ENCODE measurements at regions not wholly inside any gene's neighbourhood (a gene's known extent, or its start where the extent isn't known, plus 50 kb on each side); places are given as distances from the start of the nearest gene placed in this dataset.

DNA sequence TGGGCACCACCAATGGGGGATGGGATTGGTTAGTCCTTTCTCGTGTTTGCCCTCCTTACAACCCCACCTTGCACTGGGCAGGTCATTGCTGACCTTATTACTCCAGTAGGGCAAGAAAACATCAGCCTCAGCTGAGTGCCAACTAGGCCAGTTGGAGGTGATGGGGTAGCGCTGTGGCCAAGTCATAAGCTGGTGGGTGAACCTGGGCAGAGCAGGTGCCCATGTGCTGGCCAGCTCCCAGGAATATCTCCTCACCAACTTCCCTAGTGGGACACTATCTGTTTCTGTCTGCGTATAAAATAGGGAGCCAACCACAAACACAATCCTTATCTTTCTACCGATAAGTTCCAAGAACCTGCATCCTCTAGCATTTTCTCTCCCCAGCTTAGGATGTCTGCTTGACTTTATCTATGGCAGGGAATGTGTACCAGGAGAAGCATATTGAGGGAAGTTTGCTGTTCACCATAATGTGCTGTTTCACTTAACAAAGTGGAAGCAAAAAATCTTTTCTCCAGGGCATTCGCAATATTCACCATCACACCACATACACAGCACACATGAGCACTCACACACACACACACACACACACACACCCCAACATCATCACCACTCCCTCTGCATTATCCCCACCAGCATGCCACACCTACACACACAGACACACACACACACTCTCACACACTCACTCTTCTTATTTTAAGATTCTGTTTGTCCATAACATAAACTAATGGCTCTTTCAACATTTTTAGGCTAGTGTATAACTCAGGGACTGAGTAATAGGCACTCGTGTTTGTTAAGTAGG, 390.0 kb downstream of the ENC1 start:
- no peak for DNase-seq

DNA sequence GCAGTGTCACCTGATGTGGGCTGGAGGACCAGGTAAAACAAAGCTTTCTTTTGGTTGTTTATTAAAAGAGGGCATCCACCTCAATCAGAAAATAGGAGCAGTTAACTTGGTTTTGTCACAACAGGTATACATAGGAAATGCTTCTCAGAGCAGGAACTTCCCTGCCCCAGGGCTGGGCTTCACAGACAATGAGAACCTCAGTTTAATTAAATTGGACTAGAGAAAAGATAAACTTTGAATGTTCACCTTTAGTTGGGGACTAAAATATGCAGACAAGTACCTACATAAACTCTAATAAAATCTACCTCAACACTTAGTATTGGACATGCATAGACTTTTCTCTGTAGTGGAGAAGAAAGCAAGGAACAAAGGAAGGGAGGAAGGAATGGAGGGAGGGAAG, 392.0 kb downstream of the ENC1 start:
- no peak for DNase-seq

DNA sequence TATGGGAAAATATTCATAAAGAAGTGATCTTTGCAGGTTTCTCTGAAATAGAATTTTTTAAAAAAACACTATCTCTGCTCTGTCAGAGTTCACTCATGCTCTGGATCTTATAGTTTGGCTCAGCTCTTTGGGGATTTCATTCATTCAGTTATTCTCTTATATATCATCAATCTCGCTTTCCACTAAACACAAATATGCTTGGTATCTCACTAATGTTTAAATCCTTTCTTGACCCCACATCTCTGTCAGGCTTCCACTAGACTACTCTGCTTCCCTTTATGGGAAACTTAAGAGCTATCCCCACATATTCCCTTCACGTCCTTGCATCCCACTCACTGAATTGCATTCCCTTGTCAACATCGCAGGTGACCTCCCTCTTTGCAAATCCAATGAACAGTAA, 396.1 kb downstream of the ENC1 start:
- DNase-seq, result no peak

DNA sequence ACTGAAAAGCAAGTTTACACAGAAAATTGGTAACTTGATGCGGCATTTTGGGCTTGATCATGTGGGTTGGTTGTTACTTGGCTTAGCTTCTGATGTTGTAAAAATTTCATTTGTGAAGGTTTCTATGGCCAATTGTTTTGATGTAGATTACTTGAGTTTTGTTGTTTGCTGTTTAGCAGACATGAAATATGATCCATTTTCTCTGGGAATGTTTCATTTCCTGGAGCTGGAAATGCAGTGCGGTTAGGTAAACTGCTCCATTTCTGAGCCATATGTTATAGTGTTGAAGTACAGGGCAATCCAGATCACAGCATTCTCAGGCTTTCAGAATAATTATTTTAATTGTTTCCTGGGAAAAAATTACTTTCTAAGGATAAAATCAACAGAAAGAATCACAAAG, 396.9 kb downstream of the ENC1 start:
- DNase-seq, result no peak

DNA sequence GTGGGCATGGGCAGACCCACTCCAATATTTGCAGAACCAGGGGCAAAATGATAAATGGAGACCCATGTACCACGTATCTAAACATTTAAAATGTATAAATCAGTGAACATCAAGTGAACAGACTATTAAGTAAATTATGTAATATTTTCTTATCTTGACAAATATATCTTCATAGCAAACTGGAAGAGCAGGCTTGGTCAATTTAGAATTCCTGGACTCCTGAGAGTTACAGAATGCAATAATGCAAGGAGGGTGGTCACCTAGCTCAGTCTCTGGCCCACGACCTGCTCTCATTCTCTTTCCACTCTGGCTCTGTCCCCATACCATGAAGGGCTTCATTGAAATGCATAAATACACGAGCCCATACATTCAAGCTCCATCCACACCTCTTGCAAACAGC, 398.0 kb downstream of the ENC1 start:
- no peak for DNase-seq

DNA sequence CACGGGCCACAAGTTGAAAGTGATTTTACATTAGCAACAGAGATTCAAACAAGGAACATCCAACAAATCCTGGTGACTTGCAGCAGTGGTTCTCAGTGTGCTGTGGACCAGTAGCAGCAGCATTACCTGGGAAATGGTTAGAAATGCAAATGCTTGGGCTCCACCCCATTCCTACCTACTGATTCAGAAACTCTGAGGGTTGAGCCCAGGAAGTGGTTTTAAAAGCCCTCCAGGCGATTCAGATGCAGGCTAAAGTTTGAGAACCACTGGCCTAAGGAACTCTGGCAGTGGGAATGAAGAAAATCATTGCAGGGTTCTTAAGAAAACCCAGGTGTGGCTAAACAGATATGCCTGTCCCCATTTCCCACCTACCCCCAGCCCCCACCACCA, 398.8 kb downstream of the ENC1 start:
- no peak for DNase-seq

DNA sequence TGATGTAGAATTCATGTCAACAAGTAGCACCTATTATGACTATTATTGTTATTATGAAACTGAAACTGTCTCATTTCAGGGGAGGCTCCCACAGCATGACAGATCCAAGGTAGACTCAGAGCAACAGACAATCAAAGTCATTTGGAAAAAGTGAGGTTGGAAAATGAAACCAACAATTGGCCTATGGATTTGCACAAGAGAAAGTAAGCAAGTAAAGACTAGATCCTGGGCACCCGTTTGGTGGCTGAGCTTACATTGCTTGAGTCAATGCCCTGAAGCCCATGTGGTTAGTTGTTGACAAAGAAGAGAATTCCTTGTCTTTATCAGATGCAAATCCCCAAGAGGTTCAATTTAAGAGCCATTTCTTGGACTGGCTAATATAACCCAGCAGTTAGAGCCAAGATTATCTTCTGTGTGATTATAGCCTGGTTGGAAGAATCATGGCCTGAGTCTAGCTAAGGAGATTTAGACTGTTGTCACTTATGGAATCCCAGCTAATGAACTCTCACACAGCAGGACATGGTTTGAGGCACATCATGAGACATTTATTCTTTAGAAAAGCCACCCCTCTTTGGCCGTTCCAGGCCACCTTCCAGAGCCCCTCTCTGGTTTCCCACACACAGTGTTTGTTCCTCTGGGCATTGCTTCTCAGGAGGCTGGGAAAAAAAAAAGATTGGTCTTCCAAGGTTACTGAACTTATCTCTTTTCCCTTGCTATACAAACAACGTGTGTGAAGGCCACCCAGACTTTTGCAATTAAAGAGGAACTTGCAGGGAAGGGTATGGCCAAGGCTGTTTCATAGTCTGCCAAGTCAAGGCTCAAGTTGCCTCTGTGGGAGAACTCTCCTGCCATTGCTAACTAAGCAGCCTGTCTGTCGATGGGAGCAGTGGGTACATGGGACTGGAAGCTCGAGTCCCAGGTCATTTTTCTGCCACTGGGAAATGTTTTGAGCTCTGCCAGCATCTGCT, 399.5 kb downstream of the ENC1 start:
- no peak for DNase-seq

DNA sequence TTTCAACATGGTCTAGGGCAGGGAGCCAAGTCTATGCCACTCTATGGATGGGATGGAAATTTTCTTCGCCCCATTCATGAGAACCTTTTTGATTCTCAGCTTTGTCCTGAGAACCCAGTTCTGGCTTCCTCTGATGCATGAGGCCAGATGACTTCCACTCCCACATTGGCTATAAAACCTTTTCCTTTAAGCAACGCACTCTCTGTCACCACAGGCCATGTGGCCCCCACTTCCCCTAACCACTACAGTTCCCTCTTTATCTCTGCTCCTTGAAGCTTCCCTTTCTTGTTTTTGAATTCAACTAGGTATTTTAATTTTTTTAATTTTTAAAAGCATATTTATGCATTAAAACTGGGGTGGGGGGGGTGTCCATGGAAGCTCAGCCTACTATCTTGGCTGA, 401.3 kb downstream of the ENC1 start:
- DNase-seq, result no peak

DNA sequence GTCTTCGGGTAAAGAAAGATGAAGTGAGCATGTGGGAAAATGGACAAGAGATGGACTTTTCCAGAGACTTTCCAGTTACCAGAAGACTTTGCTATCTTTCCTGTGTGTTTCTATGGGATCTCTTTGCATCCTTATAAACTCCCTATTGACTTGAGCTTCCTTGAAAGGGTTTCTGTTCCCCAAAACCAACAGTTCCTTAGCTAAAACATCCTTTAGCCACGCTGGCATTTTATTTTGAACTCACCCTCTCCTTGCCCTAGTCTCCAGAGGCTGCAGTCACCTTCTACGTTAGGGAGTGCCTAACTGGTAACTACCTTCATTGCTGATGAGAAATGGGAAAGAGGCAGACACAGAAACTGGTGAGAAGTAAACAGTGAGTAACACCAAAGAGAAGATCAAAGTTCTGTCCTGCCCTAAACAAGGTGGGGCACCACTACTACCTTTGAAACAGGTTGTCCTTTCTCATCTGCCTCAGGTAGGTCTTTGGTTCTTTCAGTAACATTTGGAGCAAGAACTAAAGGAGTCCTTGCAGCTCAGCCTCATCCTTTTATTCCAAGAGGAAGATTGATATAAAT, 402.9 kb downstream of the ENC1 start:
- no peak for DNase-seq

DNA sequence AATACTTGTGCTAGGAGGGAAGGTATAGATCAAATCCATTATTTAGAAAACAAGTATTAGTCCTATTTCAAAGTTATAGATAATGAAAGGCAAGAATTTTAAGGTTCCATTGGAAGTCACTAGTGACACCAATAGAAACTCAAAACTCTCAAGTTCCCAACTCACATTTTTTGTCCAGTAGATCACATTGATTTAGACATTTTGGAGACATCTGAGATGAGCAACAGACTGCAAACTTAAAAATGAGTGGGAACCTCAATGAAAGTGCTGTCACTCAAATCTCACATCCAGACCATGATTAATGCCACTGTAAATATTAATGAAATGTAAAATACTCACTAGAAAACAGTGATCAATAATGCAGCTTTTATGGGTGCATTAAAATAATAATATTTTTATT, 405.0 kb downstream of the ENC1 start:
- no peak for DNase-seq

DNA sequence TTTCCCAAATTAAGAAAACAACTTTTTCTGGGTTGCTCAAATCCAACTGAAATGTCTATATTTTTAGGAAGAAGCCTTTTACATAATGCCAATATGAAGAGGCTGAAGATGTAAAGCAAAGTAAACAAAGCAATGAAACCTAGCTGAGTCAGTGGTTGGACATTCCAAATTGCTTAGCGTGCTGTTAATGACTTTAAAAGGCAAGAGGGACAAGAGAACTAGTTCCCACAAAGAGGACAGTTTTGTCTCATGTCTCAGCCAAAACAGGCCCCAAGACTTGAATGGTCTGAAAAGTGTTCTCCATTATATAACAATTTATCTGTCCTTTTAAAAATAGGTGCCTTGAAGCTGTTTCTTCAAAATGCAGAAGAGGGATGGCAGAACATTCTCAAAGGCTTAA, 407.0 kb downstream of the ENC1 start:
- no peak for DNase-seq

DNA sequence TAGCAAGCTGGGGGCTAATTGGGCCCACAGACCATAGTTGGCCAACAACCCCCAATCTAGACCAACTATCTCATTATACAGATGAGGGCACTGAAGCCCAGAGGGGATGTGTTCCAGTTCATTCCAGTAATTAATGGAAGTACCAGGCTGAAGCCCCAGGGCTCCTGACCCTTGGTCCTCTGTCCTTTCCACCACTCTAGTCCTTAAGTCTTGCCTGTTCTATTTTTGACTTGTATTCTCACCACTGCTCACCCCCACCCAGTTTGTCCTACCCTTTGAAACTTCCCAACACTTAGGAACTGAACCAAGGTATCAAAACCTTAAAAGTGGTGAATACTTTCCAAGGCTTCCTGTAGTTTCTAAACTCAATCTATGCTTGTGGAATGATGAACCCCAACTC, 407.4 kb downstream of the ENC1 start:
- DNase-seq, result no peak

DNA sequence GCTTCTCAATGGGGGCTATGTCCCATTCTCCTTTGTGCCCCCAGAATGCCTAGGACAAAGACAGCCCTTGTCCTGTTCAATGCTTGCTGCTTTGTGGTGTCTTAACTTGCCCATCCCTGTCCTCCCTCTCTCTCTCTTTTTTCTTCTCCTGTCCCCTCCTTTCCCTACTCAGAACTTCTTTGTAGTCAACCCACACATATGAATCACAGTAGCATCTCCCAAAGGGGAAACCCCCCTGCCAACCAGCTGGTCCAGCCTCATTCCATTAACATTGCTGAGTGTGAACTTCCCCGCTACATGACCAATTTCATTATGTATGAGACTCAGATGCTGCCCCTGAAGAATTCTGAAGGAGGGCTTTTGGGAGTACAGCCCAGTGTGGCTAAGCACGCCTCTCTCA, 408.3 kb downstream of the ENC1 start:
- DNase-seq, result peak; percentile 27

DNA sequence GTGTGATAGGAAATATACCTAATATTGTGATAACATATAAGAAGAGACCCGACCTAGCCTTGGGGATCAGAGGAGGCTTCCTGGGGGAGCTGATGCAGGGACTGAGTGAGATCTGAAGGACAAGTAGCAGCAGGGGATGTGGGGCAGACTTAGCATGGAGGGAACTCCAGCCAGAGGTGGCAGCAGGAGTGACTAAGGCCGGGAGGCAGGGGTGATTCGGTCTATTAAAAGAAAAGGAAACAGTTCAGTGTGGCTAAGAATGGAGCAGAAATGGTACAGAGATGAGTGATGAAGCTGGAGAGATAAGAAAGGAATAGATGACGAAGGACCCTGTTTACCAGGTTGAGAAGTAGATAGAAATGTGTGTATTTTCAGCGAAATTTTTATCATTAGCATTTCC, 408.8 kb downstream of the ENC1 start:
- DNase-seq, result no peak

DNA sequence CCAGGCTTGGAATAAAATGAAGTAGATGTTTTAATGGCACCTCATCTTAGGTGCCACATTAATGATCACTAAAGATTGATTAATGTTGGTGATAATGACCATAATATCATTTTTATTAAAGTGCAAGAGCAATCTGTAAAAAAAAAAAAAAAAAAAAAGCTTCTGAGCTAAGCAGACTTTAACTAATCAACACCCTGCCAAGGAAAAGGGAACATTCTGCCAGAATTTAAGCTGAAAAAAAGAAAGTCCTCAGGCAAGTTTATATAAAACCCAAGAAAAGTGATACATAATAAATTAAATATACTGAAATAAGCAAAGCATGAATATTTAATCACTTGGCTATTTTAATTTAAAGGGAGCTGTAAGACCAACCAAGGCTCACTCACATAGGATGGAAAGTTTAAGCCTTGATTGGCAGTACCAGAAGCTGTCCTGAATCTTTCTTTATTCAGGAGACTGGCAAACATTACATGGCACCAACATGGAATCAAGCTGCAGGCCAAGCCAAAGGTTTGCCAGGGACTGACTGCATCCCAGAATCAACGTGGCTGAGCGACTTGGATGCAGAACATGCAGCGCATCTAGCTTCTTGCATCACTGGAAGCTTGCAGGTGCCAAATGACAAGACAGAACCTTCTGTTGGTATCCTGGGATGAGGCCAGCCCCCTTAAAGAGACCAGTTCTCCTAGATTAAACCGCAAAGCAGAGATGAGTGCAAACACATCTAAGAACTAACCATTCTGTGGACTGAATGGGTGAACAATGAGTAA, 413.6 kb downstream of the ENC1 start:
- no peak for DNase-seq

DNA sequence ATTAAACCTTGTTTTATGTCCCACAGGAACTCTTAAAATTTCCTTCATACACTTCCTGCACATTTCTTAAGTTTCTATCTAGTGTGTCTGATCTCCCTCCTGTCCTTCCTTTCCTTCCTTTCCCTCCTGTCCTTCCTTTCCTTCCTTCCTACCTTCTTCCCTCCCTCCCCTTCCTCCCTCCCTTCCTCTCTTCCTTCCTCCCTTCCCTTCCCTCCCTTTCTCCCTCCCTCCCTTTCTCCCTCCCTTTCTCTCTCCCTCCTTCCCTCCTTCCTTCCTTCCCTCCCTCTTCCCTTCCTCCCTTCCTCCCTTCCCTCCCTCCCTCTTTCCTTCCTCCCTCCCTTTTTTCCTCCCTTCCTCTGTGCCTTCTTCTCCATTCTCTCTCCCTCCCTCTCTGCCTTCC, 414.9 kb downstream of the ENC1 start:
- no peak for DNase-seq

DNA sequence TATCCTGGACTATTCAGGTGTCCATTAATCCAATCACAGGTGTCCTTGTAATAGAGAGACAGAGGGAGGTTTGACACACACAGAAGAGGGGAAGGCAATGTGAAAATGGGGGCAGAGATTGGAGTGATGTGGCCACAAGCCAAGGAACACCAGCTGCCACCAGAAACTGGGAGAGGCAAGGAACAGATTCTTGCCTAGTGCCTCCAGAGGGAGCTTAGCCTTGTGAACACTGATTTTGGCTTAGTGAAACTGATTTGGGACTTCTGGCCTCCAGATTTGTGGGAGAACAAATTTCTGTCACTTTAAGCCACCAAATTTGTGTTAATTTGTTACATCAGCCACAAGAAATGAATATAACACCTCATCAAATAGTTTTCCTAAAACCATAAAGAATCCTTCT, 416.2 kb downstream of the ENC1 start:
- no peak for DNase-seq

DNA sequence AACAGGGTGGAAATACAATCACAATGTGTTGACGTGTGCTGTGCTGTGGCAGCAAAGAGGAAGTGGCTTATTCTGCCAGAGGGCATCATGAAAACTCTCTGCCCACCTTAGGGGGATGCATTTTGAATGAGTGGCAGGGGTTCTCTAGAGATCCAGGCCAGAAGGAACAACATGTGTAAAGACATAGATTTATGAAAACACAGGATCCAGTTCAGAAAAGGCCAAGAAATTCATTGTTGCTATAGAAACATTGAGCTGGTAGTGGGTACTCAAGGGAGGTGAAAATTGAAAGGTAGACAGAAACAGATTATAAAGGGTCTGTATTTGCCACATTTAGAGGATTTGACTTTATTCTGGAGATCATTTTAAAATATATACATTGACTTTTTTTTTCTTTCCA, 417.7 kb downstream of the ENC1 start:
- DNase-seq, result no peak

DNA sequence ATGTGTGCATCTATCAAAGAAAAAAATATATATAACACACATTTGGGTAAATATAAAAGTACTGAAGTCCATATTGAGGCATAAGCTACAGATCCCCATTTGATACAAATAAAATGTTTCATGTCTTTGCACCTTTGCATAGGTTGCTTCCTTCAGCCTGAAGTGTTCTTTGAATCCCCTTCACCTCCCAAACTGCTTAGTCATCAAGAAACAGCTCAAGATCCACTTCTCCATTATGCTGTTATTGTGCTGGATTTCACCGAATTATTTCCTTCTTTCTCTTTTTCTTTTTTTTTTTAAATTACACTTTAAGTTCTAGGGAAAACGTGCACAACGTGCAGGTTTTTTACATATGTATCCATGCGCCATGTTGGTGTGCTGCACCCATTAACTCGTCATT, 419.1 kb downstream of the ENC1 start:
- no peak for DNase-seq

DNA sequence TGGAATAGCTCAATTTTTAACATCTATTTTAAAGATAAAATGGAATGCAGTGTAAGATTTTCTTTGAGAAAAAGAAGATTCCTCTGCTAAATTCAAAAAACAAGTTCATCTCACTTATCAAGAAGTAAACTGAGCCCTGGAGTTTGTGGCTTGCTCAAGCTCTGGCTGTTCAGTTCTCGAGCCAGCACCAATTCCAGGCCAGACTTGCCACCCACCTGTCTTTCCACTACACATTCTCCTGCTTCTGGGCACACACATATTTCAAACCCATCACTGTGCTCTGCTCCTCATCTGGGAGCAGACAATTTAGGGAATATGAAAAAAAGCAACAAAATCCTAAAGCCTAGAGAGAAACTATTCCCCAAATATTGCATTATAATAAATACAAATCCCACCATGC, 424.5 kb downstream of the ENC1 start:
- DNase-seq, result no peak

DNA sequence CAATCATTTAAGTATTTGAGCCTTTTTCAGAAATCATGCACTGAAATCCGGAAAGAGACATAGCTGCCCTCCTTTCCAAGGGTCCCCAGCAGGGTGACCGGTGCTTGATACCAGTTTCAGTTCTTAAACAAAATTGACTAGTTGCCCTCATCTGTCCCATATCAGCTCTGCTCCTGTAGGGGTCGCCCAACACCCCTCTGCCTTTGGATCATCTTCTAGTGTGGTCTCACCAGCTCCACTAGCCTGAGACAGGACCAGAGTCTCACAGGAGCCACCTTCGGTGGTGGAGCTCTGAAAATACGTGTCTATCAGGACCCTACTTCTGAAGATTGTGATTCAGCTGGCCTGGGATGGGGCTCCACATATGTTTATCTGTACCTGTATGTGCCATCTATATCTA, 428.2 kb downstream of the ENC1 start:
- no peak for DNase-seq

DNA sequence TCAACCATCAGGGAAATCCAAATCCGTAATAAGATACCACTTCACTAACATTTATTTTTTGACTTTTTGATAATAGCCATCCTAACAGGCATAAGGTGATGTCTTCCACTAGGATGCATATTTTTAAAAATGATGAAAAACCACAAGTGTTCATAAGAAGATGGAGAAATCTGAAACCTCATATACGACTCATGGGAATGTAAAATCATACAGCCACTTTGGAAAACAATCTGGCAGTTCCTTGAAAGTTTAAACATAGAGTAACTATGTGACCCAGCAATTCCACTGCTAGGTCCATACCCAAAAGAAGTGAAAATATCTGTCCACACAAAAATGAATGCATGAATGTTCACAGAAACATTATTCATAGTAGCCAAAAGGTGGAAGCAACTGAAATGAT, 431.0 kb downstream of the ENC1 start:
- DNase-seq, result no peak
